Esophagus muscularis mucosa (tissue), 4 donors: ENCODE measurements at regions not wholly inside any gene's neighbourhood (a gene's known extent, or its start where the extent isn't known, plus 50 kb on each side); places are given as distances from the start of the nearest gene placed in this dataset.

Source experiments
- EP300 ChIP-seq: sonication (generic); formaldehyde crosslinking; IDR thresholded peaks from one replicate; pipeline ENCODE4 v1.6.1; 2017; ENCODE audit warnings: antibody characterized with exemption
- POLR2A ChIP-seq: fragments of 450-650 bp; IDR thresholded peaks from one replicate; pipeline ENCODE4 v1.6.1; 2017; ENCODE audit warnings: antibody characterized with exemption, moderate library complexity, mild to moderate bottlenecking, low read depth
- POLR2AphosphoS5 ChIP-seq, 2 donors: sonication (generic); formaldehyde crosslinking; IDR thresholded peaks; one replicate each; pipeline ENCODE4 v1.6.1; 2017; ENCODE audit warnings: antibody characterized with exemption in 2 of 2
- TF ChIP-seq, protein P1 (sequence below), 3 experiments: fragments of 200-600 bp in 2 of 3; fragments of 450-650 bp in 1 of 3; sonication (generic) in 2 of 3; IDR thresholded peaks; one replicate each; pipeline ENCODE4 v1.5.1; 2017 to 2019; ENCODE audit warnings: antibody characterized with exemption in 3 of 3, mild to moderate bottlenecking in 2 of 3, moderate library complexity in 1 of 3

DNA sequence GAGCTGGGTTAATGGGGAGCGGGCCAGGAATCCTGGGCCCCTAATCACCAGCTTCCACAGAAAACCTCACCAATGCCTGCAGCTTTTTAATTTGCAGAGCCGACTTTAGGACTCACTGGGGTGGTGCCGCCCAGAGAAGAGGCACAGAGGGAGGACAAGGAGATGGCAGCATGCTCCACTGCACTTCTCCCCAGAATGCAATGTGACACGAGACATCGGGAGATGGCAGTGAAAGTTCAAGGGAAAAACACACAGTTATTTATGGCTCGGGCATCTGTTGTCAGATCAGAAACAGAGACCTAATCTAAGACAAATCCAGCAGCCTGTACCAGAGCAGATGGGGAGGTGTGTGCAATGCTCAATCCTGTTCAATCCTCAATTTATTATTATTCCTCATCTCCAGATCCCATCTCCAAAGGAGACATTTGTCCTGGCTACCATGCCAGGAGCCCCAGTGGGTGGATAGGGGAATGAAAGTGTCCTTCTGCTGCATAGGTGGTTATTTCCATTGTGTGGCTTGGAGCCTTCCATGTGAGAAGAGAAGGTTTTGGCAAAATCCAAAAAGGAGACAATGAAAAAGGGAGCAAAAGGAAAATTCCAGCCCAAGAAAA lies 250.0 kb downstream of the NXPE2 start:
- TF ChIP-seq POLR2A: no peak
- TF ChIP-seq POLR2AphosphoS5 (IDR thresholded peaks at IDR 0.05): no peak
- TF ChIP-seq, protein P1, sequence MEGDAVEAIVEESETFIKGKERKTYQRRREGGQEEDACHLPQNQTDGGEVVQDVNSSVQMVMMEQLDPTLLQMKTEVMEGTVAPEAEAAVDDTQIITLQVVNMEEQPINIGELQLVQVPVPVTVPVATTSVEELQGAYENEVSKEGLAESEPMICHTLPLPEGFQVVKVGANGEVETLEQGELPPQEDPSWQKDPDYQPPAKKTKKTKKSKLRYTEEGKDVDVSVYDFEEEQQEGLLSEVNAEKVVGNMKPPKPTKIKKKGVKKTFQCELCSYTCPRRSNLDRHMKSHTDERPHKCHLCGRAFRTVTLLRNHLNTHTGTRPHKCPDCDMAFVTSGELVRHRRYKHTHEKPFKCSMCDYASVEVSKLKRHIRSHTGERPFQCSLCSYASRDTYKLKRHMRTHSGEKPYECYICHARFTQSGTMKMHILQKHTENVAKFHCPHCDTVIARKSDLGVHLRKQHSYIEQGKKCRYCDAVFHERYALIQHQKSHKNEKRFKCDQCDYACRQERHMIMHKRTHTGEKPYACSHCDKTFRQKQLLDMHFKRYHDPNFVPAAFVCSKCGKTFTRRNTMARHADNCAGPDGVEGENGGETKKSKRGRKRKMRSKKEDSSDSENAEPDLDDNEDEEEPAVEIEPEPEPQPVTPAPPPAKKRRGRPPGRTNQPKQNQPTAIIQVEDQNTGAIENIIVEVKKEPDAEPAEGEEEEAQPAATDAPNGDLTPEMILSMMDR (IDR thresholded peaks at IDR 0.05): no peak
- no peak for TF ChIP-seq EP300
